Stomach (tissue), 4 donors: ENCODE measurements at regions not wholly inside any gene's neighbourhood (a gene's known extent, or its start where the extent isn't known, plus 50 kb on each side); places are given as distances from the start of the nearest gene placed in this dataset.

Experiments
- POLR2A ChIP-seq, 4 donors: fragments of 450-650 bp; IDR thresholded peaks; one replicate each; pipeline ENCODE4 v1.6.1; 2016; ENCODE audit warnings: antibody characterized with exemption in 4 of 4, control low read depth in 2 of 4, mild to moderate bottlenecking in 1 of 4, moderate library complexity in 1 of 4
- POLR2AphosphoS5 ChIP-seq, 3 donors: sonication (generic); formaldehyde crosslinking; IDR thresholded peaks; one replicate each; pipeline ENCODE4 v1.6.1; 2016; ENCODE audit warnings: antibody characterized with exemption in 3 of 3
- TF ChIP-seq, protein P1 (sequence below), 7 experiments: fragments of 450-650 bp in 4 of 7; fragments of 200-600 bp in 3 of 7; sonication (generic) in 3 of 7; IDR thresholded peaks; one replicate each; pipeline ENCODE4 v1.5.1; 2016 to 2019; ENCODE audit warnings: antibody characterized with exemption in 7 of 7, control low read depth in 2 of 7, mild to moderate bottlenecking in 1 of 7

DNA sequence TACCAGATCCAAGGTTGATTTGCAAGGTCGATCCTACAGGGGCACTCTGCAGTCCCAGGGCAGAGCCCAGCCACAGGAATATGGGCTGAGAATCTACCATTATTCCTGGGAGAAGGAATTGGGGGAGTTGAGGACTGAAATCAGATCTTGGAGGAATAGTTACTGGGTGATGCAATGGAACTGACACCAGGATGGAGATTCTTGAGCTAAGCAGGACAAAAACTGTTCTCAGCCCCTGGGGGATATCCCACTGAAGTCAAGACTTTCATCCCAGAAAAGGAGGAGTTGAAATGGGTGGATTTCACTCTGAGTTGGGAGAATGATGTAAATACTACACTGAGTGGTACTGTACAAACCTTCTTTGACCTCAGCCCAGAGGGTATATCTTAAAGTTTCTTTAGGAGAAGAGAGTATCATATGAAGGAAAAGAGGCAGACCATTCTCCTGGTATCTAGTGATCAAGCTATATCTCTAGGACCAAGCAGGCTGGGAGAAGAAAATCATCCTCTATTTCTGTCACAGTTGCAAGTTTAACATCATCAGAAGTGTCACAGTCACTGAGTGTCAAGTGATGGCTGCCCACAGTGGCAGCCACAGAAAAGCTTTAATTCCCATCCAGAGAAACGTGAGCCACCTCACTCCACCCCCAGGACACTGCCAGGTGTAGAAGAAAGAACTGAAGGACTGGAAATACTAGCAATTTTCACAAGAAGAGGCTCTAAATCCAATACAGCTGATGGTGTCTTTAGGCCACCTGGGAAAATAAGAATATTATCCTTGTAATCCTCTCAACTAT is 181.9 kb downstream of the NUAK1 start:
- TF ChIP-seq POLR2A (IDR thresholded peaks at IDR 0.05) (no peak), POLR2AphosphoS5 (IDR thresholded peaks at IDR 0.05) (no peak)
- TF ChIP-seq, protein P1, sequence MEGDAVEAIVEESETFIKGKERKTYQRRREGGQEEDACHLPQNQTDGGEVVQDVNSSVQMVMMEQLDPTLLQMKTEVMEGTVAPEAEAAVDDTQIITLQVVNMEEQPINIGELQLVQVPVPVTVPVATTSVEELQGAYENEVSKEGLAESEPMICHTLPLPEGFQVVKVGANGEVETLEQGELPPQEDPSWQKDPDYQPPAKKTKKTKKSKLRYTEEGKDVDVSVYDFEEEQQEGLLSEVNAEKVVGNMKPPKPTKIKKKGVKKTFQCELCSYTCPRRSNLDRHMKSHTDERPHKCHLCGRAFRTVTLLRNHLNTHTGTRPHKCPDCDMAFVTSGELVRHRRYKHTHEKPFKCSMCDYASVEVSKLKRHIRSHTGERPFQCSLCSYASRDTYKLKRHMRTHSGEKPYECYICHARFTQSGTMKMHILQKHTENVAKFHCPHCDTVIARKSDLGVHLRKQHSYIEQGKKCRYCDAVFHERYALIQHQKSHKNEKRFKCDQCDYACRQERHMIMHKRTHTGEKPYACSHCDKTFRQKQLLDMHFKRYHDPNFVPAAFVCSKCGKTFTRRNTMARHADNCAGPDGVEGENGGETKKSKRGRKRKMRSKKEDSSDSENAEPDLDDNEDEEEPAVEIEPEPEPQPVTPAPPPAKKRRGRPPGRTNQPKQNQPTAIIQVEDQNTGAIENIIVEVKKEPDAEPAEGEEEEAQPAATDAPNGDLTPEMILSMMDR (IDR thresholded peaks at IDR 0.05) = no peak
